ENCODE measurements at regions not wholly inside any gene's neighbourhood (a gene's known extent, or its start where the extent isn't known, plus 50 kb on each side); places are given as distances from the start of the nearest gene placed in this dataset.
A peak's percentile ranks its signal among the peaks of the same experiment; 100 is the strongest.
"Not testable (repeated sequence)": the region's sequence is repeated elsewhere in the genome, so short reads cannot be mapped to it uniquely, and the experiment has no call there.

- H3K27me3 ChIP-seq (ENCODE audit: control insufficient read depth in 5 of 5, insufficient read depth in 4 of 5, low read length in 5 of 5); H3K27ac ChIP-seq (ENCODE audit: low read depth, low read length); H3K4me3 ChIP-seq (ENCODE audit: low read depth in 1 of 5, low read length in 5 of 5); H3K9me3 ChIP-seq (ENCODE audit: control insufficient read depth in 5 of 5, low read length in 5 of 5); H3K36me3 ChIP-seq (ENCODE audit: control insufficient read depth in 5 of 5, insufficient read depth in 5 of 5, low read length in 5 of 5); H3K9ac ChIP-seq (ENCODE audit: low read length in 5 of 5): not testable (repeated sequence)
- H3K4me1 ChIP-seq (ENCODE audit: control insufficient read depth in 5 of 5, insufficient read depth in 5 of 5, low read length in 5 of 5) = peaks cover 0 to 17% (median 13%) of the 10 kb centered on the region in 5 donors
Measured at GRCh38 chr1:212174295-212174694, 110.9 kb upstream of the PPP2R5A start.

- H3K4me1 ChIP-seq (ENCODE audit: control insufficient read depth in 5 of 5, insufficient read depth in 5 of 5, low read length in 5 of 5) = peaks cover 0 to 15% (median 13%) of the 10 kb centered on the region in 5 donors
- no peak overlapping the region for H3K27ac ChIP-seq (ENCODE audit: low read depth, low read length)
- no peaks in the 10 kb centered on the region for H3K9me3 ChIP-seq (ENCODE audit: control insufficient read depth in 5 of 5, low read length in 5 of 5)
- H3K9ac ChIP-seq (ENCODE audit: low read length in 5 of 5) = no peak overlapping the region
- H3K4me3 ChIP-seq (ENCODE audit: low read depth in 1 of 5, low read length in 5 of 5) = no peak overlapping the region
- no peaks in the 10 kb centered on the region for H3K27me3 ChIP-seq (ENCODE audit: control insufficient read depth in 5 of 5, insufficient read depth in 4 of 5, low read length in 5 of 5)
- H3K36me3 ChIP-seq (ENCODE audit: control insufficient read depth in 5 of 5, insufficient read depth in 5 of 5, low read length in 5 of 5) = no peaks in the 10 kb centered on the region
Measured at GRCh38 chr1:212177542-212177941, 107.7 kb upstream of the PPP2R5A start.

- no peaks in the 10 kb centered on the region for H3K27me3 ChIP-seq (ENCODE audit: control insufficient read depth in 5 of 5, insufficient read depth in 4 of 5, low read length in 5 of 5)
- no peak overlapping the region for H3K4me3 ChIP-seq (ENCODE audit: low read depth in 1 of 5, low read length in 5 of 5)
- peaks cover 0 to 22% (median 15%) of the 10 kb centered on the region in 5 donors for H3K4me1 ChIP-seq (ENCODE audit: control insufficient read depth in 5 of 5, insufficient read depth in 5 of 5, low read length in 5 of 5)
- H3K27ac ChIP-seq (ENCODE audit: low read depth, low read length) = no peak overlapping the region
- no peak overlapping the region for H3K9ac ChIP-seq (ENCODE audit: low read length in 5 of 5)
- no peaks in the 10 kb centered on the region for H3K9me3 ChIP-seq (ENCODE audit: control insufficient read depth in 5 of 5, low read length in 5 of 5)
- H3K36me3 ChIP-seq (ENCODE audit: control insufficient read depth in 5 of 5, insufficient read depth in 5 of 5, low read length in 5 of 5) = no peaks in the 10 kb centered on the region
Measured at GRCh38 chr1:212178851-212179250, 106.4 kb upstream of the PPP2R5A start.

GRCh38 chr1:212179394-212180076 is 105.7 kb upstream of the PPP2R5A start:
- H3K4me1 ChIP-seq (ENCODE audit: control insufficient read depth in 5 of 5, insufficient read depth in 5 of 5, low read length in 5 of 5) = peaks cover 0 to 26% (median 17%) of the 10 kb centered on the region in 5 donors
- H3K27ac ChIP-seq (ENCODE audit: low read depth, low read length) = no peak overlapping the region

GRCh38 chr1:212181015-212181882 is 104.0 kb upstream of the PPP2R5A start:
- Histone ChIP-seq H3K27ac (ENCODE audit: low read depth, low read length) (no peak overlapping the region), H3K4me1 (ENCODE audit: control insufficient read depth in 5 of 5, insufficient read depth in 5 of 5, low read length in 5 of 5) (peaks cover 0 to 28% (median 18%) of the 10 kb centered on the region in 5 donors), H3K9me3 (ENCODE audit: control insufficient read depth in 5 of 5, low read length in 5 of 5) (no peaks in the 10 kb centered on the region), H3K4me3 (ENCODE audit: low read depth in 1 of 5, low read length in 5 of 5) (no peak overlapping the region), H3K36me3 (ENCODE audit: control insufficient read depth in 5 of 5, insufficient read depth in 5 of 5, low read length in 5 of 5) (no peaks in the 10 kb centered on the region), H3K27me3 (ENCODE audit: control insufficient read depth in 5 of 5, insufficient read depth in 4 of 5, low read length in 5 of 5) (no peaks in the 10 kb centered on the region), H3K9ac (ENCODE audit: low read length in 5 of 5) (no peak overlapping the region)

More at GRCh38 chr1:212179394-212180076, 105.7 kb upstream of the PPP2R5A start:
- Histone ChIP-seq H3K9me3 (ENCODE audit: control insufficient read depth in 5 of 5, low read length in 5 of 5) (no peaks in the 10 kb centered on the region), H3K27me3 (ENCODE audit: control insufficient read depth in 5 of 5, insufficient read depth in 4 of 5, low read length in 5 of 5) (no peaks in the 10 kb centered on the region), H3K4me3 (ENCODE audit: low read depth in 1 of 5, low read length in 5 of 5) (no peak overlapping the region), H3K9ac (ENCODE audit: low read length in 5 of 5) (no peak overlapping the region), H3K36me3 (ENCODE audit: control insufficient read depth in 5 of 5, insufficient read depth in 5 of 5, low read length in 5 of 5) (no peaks in the 10 kb centered on the region)

GRCh38 chr1:212182171-212182570 is 103.0 kb upstream of the PPP2R5A start:
- Histone ChIP-seq H3K27ac (ENCODE audit: low read depth, low read length) (no peak overlapping the region), H3K9me3 (ENCODE audit: control insufficient read depth in 5 of 5, low read length in 5 of 5) (no peaks in the 10 kb centered on the region), H3K4me1 (ENCODE audit: control insufficient read depth in 5 of 5, insufficient read depth in 5 of 5, low read length in 5 of 5) (peaks cover 2 to 37% (median 25%) of the 10 kb centered on the region in 5 donors), H3K4me3 (ENCODE audit: low read depth in 1 of 5, low read length in 5 of 5) (no peak overlapping the region), H3K27me3 (ENCODE audit: control insufficient read depth in 5 of 5, insufficient read depth in 4 of 5, low read length in 5 of 5) (no peaks in the 10 kb centered on the region), H3K9ac (ENCODE audit: low read length in 5 of 5) (no peak overlapping the region), H3K36me3 (ENCODE audit: control insufficient read depth in 5 of 5, insufficient read depth in 5 of 5, low read length in 5 of 5) (no peaks in the 10 kb centered on the region)

- no peaks in the 10 kb centered on the region for H3K36me3 ChIP-seq (ENCODE audit: control insufficient read depth in 5 of 5, insufficient read depth in 5 of 5, low read length in 5 of 5)
- H3K4me1 ChIP-seq (ENCODE audit: control insufficient read depth in 5 of 5, insufficient read depth in 5 of 5, low read length in 5 of 5) = peaks cover 2 to 41% (median 26%) of the 10 kb centered on the region in 5 donors
- no peak overlapping the region for H3K4me3 ChIP-seq (ENCODE audit: low read depth in 1 of 5, low read length in 5 of 5)
- no peaks in the 10 kb centered on the region for H3K9me3 ChIP-seq (ENCODE audit: control insufficient read depth in 5 of 5, low read length in 5 of 5)
- H3K27ac ChIP-seq (ENCODE audit: low read depth, low read length) = no peak overlapping the region
- H3K27me3 ChIP-seq (ENCODE audit: control insufficient read depth in 5 of 5, insufficient read depth in 4 of 5, low read length in 5 of 5) = no peaks in the 10 kb centered on the region
- H3K9ac ChIP-seq (ENCODE audit: low read length in 5 of 5) = no peak overlapping the region
Measured at GRCh38 chr1:212182579-212182978, 102.6 kb upstream of the PPP2R5A start.

GRCh38 chr1:212186427-212187207 is 98.6 kb upstream of the PPP2R5A start:
- H3K27me3 ChIP-seq (ENCODE audit: control insufficient read depth in 5 of 5, insufficient read depth in 4 of 5, low read length in 5 of 5) = no peaks in the 10 kb centered on the region
- H3K36me3 ChIP-seq (ENCODE audit: control insufficient read depth in 5 of 5, insufficient read depth in 5 of 5, low read length in 5 of 5) = no peaks in the 10 kb centered on the region
- no peak overlapping the region for H3K27ac ChIP-seq (ENCODE audit: low read depth, low read length)
- H3K4me1 ChIP-seq (ENCODE audit: control insufficient read depth in 5 of 5, insufficient read depth in 5 of 5, low read length in 5 of 5) = peaks cover 7 to 50% (median 23%) of the 10 kb centered on the region in 5 donors
- H3K9ac ChIP-seq (ENCODE audit: low read length in 5 of 5) = peak overlapping the region in 2 of 5 donors; percentile 10 to 16
- no peaks in the 10 kb centered on the region for H3K9me3 ChIP-seq (ENCODE audit: control insufficient read depth in 5 of 5, low read length in 5 of 5)
- no peak overlapping the region for H3K4me3 ChIP-seq (ENCODE audit: low read depth in 1 of 5, low read length in 5 of 5)

- Histone ChIP-seq H3K36me3 (ENCODE audit: control insufficient read depth in 5 of 5, insufficient read depth in 5 of 5, low read length in 5 of 5) (no peaks in the 10 kb centered on the region), H3K27ac (ENCODE audit: low read depth, low read length) (no peak overlapping the region)
Measured at GRCh38 chr1:212188599-212189351, 96.4 kb upstream of the PPP2R5A start.

More at GRCh38 chr1:212188599-212189351, 96.4 kb upstream of the PPP2R5A start:
- no peaks in the 10 kb centered on the region for H3K9me3 ChIP-seq (ENCODE audit: control insufficient read depth in 5 of 5, low read length in 5 of 5)
- no peaks in the 10 kb centered on the region for H3K27me3 ChIP-seq (ENCODE audit: control insufficient read depth in 5 of 5, insufficient read depth in 4 of 5, low read length in 5 of 5)
- no peak overlapping the region for H3K4me3 ChIP-seq (ENCODE audit: low read depth in 1 of 5, low read length in 5 of 5)
- H3K9ac ChIP-seq (ENCODE audit: low read length in 5 of 5) = no peak overlapping the region
- H3K4me1 ChIP-seq (ENCODE audit: control insufficient read depth in 5 of 5, insufficient read depth in 5 of 5, low read length in 5 of 5) = peaks cover 7 to 46% (median 16%) of the 10 kb centered on the region in 5 donors

Measured in subcutaneous abdominal adipose tissue (tissue), 5 donors.